ENCODE measurements at regions not wholly inside any gene's neighbourhood (a gene's known extent, or its start where the extent isn't known, plus 50 kb on each side); places are given as distances from the start of the nearest gene placed in this dataset.

GRCh38 chr6:66149132-66149531 lies 442.1 kb upstream of the EYS start:
- no peaks in the 10 kb centered on the region for H3K27me3 ChIP-seq (ENCODE audit: control insufficient read depth in 5 of 5, insufficient read depth in 4 of 5, low read length in 5 of 5)
- H3K9ac ChIP-seq (ENCODE audit: low read length in 5 of 5), result no peak overlapping the region
- peaks cover 0 to 10% (median 2%) of the 10 kb centered on the region in 5 donors for H3K4me1 ChIP-seq (ENCODE audit: control insufficient read depth in 5 of 5, insufficient read depth in 5 of 5, low read length in 5 of 5)
- H3K9me3 ChIP-seq (ENCODE audit: control insufficient read depth in 5 of 5, low read length in 5 of 5), result no peaks in the 10 kb centered on the region
- no peak overlapping the region for H3K4me3 ChIP-seq (ENCODE audit: low read depth in 1 of 5, low read length in 5 of 5)
- no peak overlapping the region for H3K27ac ChIP-seq (ENCODE audit: low read depth, low read length)
- H3K36me3 ChIP-seq (ENCODE audit: control insufficient read depth in 5 of 5, insufficient read depth in 5 of 5, low read length in 5 of 5), result no peaks in the 10 kb centered on the region

GRCh38 chr6:66145867-66146266 lies 438.8 kb upstream of the EYS start:
- H3K27me3 ChIP-seq (ENCODE audit: control insufficient read depth in 5 of 5, insufficient read depth in 4 of 5, low read length in 5 of 5), result no peaks in the 10 kb centered on the region
- H3K36me3 ChIP-seq (ENCODE audit: control insufficient read depth in 5 of 5, insufficient read depth in 5 of 5, low read length in 5 of 5), result no peaks in the 10 kb centered on the region
- no peak overlapping the region for H3K4me3 ChIP-seq (ENCODE audit: low read depth in 1 of 5, low read length in 5 of 5)
- no peak overlapping the region for H3K27ac ChIP-seq (ENCODE audit: low read depth, low read length)
- no peak overlapping the region for H3K9ac ChIP-seq (ENCODE audit: low read length in 5 of 5)
- H3K4me1 ChIP-seq (ENCODE audit: control insufficient read depth in 5 of 5, insufficient read depth in 5 of 5, low read length in 5 of 5), result peaks cover 0 to 2% (median 0%) of the 10 kb centered on the region in 5 donors
- peaks cover 0 to 2% (median 0%) of the 10 kb centered on the region in 5 donors for H3K9me3 ChIP-seq (ENCODE audit: control insufficient read depth in 5 of 5, low read length in 5 of 5)

- H3K9ac ChIP-seq (ENCODE audit: low read length in 5 of 5), result no peak overlapping the region
- H3K27ac ChIP-seq (ENCODE audit: low read depth, low read length), result no peak overlapping the region
- no peaks in the 10 kb centered on the region for H3K36me3 ChIP-seq (ENCODE audit: control insufficient read depth in 5 of 5, insufficient read depth in 5 of 5, low read length in 5 of 5)
- peaks cover 0 to 13% (median 8%) of the 10 kb centered on the region in 5 donors for H3K9me3 ChIP-seq (ENCODE audit: control insufficient read depth in 5 of 5, low read length in 5 of 5)
- H3K27me3 ChIP-seq (ENCODE audit: control insufficient read depth in 5 of 5, insufficient read depth in 4 of 5, low read length in 5 of 5), result no peaks in the 10 kb centered on the region
- no peaks in the 10 kb centered on the region for H3K4me1 ChIP-seq (ENCODE audit: control insufficient read depth in 5 of 5, insufficient read depth in 5 of 5, low read length in 5 of 5)
- no peak overlapping the region for H3K4me3 ChIP-seq (ENCODE audit: low read depth in 1 of 5, low read length in 5 of 5)
Observed at GRCh38 chr6:66134021-66134420, 427.0 kb upstream of the EYS start.

GRCh38 chr6:66128656-66129055 lies 421.6 kb upstream of the EYS start:
- no peak overlapping the region for H3K27ac ChIP-seq (ENCODE audit: low read depth, low read length)
- H3K27me3 ChIP-seq (ENCODE audit: control insufficient read depth in 5 of 5, insufficient read depth in 4 of 5, low read length in 5 of 5), result no peaks in the 10 kb centered on the region
- no peaks in the 10 kb centered on the region for H3K4me1 ChIP-seq (ENCODE audit: control insufficient read depth in 5 of 5, insufficient read depth in 5 of 5, low read length in 5 of 5)
- H3K36me3 ChIP-seq (ENCODE audit: control insufficient read depth in 5 of 5, insufficient read depth in 5 of 5, low read length in 5 of 5), result no peaks in the 10 kb centered on the region
- no peak overlapping the region for H3K4me3 ChIP-seq (ENCODE audit: low read depth in 1 of 5, low read length in 5 of 5)
- H3K9ac ChIP-seq (ENCODE audit: low read length in 5 of 5), result no peak overlapping the region
- H3K9me3 ChIP-seq (ENCODE audit: control insufficient read depth in 5 of 5, low read length in 5 of 5), result peaks cover 0 to 5% (median 4%) of the 10 kb centered on the region in 5 donors

GRCh38 chr6:66128243-66128642 lies 421.2 kb upstream of the EYS start:
- H3K9me3 ChIP-seq (ENCODE audit: control insufficient read depth in 5 of 5, low read length in 5 of 5), result peaks cover 0 to 5% (median 4%) of the 10 kb centered on the region in 5 donors
- H3K4me1 ChIP-seq (ENCODE audit: control insufficient read depth in 5 of 5, insufficient read depth in 5 of 5, low read length in 5 of 5), result no peaks in the 10 kb centered on the region
- no peak overlapping the region for H3K9ac ChIP-seq (ENCODE audit: low read length in 5 of 5)
- no peak overlapping the region for H3K4me3 ChIP-seq (ENCODE audit: low read depth in 1 of 5, low read length in 5 of 5)
- H3K27ac ChIP-seq (ENCODE audit: low read depth, low read length), result no peak overlapping the region
- H3K27me3 ChIP-seq (ENCODE audit: control insufficient read depth in 5 of 5, insufficient read depth in 4 of 5, low read length in 5 of 5), result no peaks in the 10 kb centered on the region
- H3K36me3 ChIP-seq (ENCODE audit: control insufficient read depth in 5 of 5, insufficient read depth in 5 of 5, low read length in 5 of 5), result no peaks in the 10 kb centered on the region

- no peak overlapping the region for H3K9ac ChIP-seq (ENCODE audit: low read length in 5 of 5)
- no peak overlapping the region for H3K4me3 ChIP-seq (ENCODE audit: low read depth in 1 of 5, low read length in 5 of 5)
- H3K9me3 ChIP-seq (ENCODE audit: control insufficient read depth in 5 of 5, low read length in 5 of 5), result peaks cover 0 to 5% (median 4%) of the 10 kb centered on the region in 5 donors
- H3K27me3 ChIP-seq (ENCODE audit: control insufficient read depth in 5 of 5, insufficient read depth in 4 of 5, low read length in 5 of 5), result no peaks in the 10 kb centered on the region
- H3K36me3 ChIP-seq (ENCODE audit: control insufficient read depth in 5 of 5, insufficient read depth in 5 of 5, low read length in 5 of 5), result no peaks in the 10 kb centered on the region
- no peaks in the 10 kb centered on the region for H3K4me1 ChIP-seq (ENCODE audit: control insufficient read depth in 5 of 5, insufficient read depth in 5 of 5, low read length in 5 of 5)
- H3K27ac ChIP-seq (ENCODE audit: low read depth, low read length), result no peak overlapping the region
Observed at GRCh38 chr6:66127061-66127460, 420.0 kb upstream of the EYS start.

- Histone ChIP-seq H3K27ac (ENCODE audit: low read depth, low read length) (no peak overlapping the region), H3K9me3 (ENCODE audit: control insufficient read depth in 5 of 5, low read length in 5 of 5) (peaks cover 0 to 5% (median 4%) of the 10 kb centered on the region in 5 donors), H3K36me3 (ENCODE audit: control insufficient read depth in 5 of 5, insufficient read depth in 5 of 5, low read length in 5 of 5) (no peaks in the 10 kb centered on the region), H3K4me1 (ENCODE audit: control insufficient read depth in 5 of 5, insufficient read depth in 5 of 5, low read length in 5 of 5) (no peaks in the 10 kb centered on the region), H3K4me3 (ENCODE audit: low read depth in 1 of 5, low read length in 5 of 5) (no peak overlapping the region), H3K27me3 (ENCODE audit: control insufficient read depth in 5 of 5, insufficient read depth in 4 of 5, low read length in 5 of 5) (no peaks in the 10 kb centered on the region), H3K9ac (ENCODE audit: low read length in 5 of 5) (no peak overlapping the region)
Observed at GRCh38 chr6:66126358-66126757, 419.3 kb upstream of the EYS start.

- Histone ChIP-seq H3K9ac (ENCODE audit: low read length in 5 of 5) (no peak overlapping the region), H3K4me3 (ENCODE audit: low read depth in 1 of 5, low read length in 5 of 5) (no peak overlapping the region), H3K36me3 (ENCODE audit: control insufficient read depth in 5 of 5, insufficient read depth in 5 of 5, low read length in 5 of 5) (no peaks in the 10 kb centered on the region), H3K27me3 (ENCODE audit: control insufficient read depth in 5 of 5, insufficient read depth in 4 of 5, low read length in 5 of 5) (no peaks in the 10 kb centered on the region), H3K4me1 (ENCODE audit: control insufficient read depth in 5 of 5, insufficient read depth in 5 of 5, low read length in 5 of 5) (no peaks in the 10 kb centered on the region), H3K27ac (ENCODE audit: low read depth, low read length) (no peak overlapping the region), H3K9me3 (ENCODE audit: control insufficient read depth in 5 of 5, low read length in 5 of 5) (peaks cover 0 to 9% (median 6%) of the 10 kb centered on the region in 5 donors)
Observed at GRCh38 chr6:66103954-66104353, 396.9 kb upstream of the EYS start.

GRCh38 chr6:66103354-66103753 lies 396.3 kb upstream of the EYS start:
- peaks cover 0 to 9% (median 6%) of the 10 kb centered on the region in 5 donors for H3K9me3 ChIP-seq (ENCODE audit: control insufficient read depth in 5 of 5, low read length in 5 of 5)

GRCh38 chr6:66096679-66097078 lies 389.7 kb upstream of the EYS start:
- Histone ChIP-seq H3K4me1 (ENCODE audit: control insufficient read depth in 5 of 5, insufficient read depth in 5 of 5, low read length in 5 of 5) (no peaks in the 10 kb centered on the region), H3K27me3 (ENCODE audit: control insufficient read depth in 5 of 5, insufficient read depth in 4 of 5, low read length in 5 of 5) (no peaks in the 10 kb centered on the region), H3K9ac (ENCODE audit: low read length in 5 of 5) (no peak overlapping the region), H3K4me3 (ENCODE audit: low read depth in 1 of 5, low read length in 5 of 5) (no peak overlapping the region), H3K36me3 (ENCODE audit: control insufficient read depth in 5 of 5, insufficient read depth in 5 of 5, low read length in 5 of 5) (no peaks in the 10 kb centered on the region), H3K9me3 (ENCODE audit: control insufficient read depth in 5 of 5, low read length in 5 of 5) (peaks cover 0 to 6% (median 0%) of the 10 kb centered on the region in 5 donors), H3K27ac (ENCODE audit: low read depth, low read length) (no peak overlapping the region)

More at GRCh38 chr6:66103354-66103753, 396.3 kb upstream of the EYS start:
- Histone ChIP-seq H3K27ac (ENCODE audit: low read depth, low read length) (no peak overlapping the region), H3K27me3 (ENCODE audit: control insufficient read depth in 5 of 5, insufficient read depth in 4 of 5, low read length in 5 of 5) (no peaks in the 10 kb centered on the region), H3K36me3 (ENCODE audit: control insufficient read depth in 5 of 5, insufficient read depth in 5 of 5, low read length in 5 of 5) (no peaks in the 10 kb centered on the region), H3K4me1 (ENCODE audit: control insufficient read depth in 5 of 5, insufficient read depth in 5 of 5, low read length in 5 of 5) (no peaks in the 10 kb centered on the region), H3K9ac (ENCODE audit: low read length in 5 of 5) (no peak overlapping the region), H3K4me3 (ENCODE audit: low read depth in 1 of 5, low read length in 5 of 5) (no peak overlapping the region)

- H3K4me1 ChIP-seq (ENCODE audit: control insufficient read depth in 5 of 5, insufficient read depth in 5 of 5, low read length in 5 of 5), result no peaks in the 10 kb centered on the region
Observed at GRCh38 chr6:66094615-66095014, 387.6 kb upstream of the EYS start.

More at GRCh38 chr6:66094615-66095014, 387.6 kb upstream of the EYS start:
- Histone ChIP-seq H3K9me3 (ENCODE audit: control insufficient read depth in 5 of 5, low read length in 5 of 5) (no peaks in the 10 kb centered on the region), H3K27me3 (ENCODE audit: control insufficient read depth in 5 of 5, insufficient read depth in 4 of 5, low read length in 5 of 5) (no peaks in the 10 kb centered on the region), H3K4me3 (ENCODE audit: low read depth in 1 of 5, low read length in 5 of 5) (no peak overlapping the region), H3K27ac (ENCODE audit: low read depth, low read length) (no peak overlapping the region), H3K36me3 (ENCODE audit: control insufficient read depth in 5 of 5, insufficient read depth in 5 of 5, low read length in 5 of 5) (no peaks in the 10 kb centered on the region), H3K9ac (ENCODE audit: low read length in 5 of 5) (no peak overlapping the region)

Measured in subcutaneous abdominal adipose tissue (tissue), 5 donors.